GM10248 (cell line): ENCODE measurements at regions not wholly inside any gene's neighbourhood (a gene's known extent, or its start where the extent isn't known, plus 50 kb on each side); places are given as distances from the start of the nearest gene placed in this dataset.
A peak's percentile ranks its signal among the peaks of the same experiment; 100 is the strongest.

Experiments used
- CTCF ChIA-PET: fragments of 300-600 bp; sonication (Branson Sonifier 250); formaldehyde crosslinking; extraction: SDS; loops from one replicate; lab custom pipeline; 2021; ENCODE audit warnings: antibody characterized with exemption; lab: Yijun Ruan, JAX
- POLR2A ChIA-PET: fragments of 350-650 bp; sonication (Branson Sonifier 250); formaldehyde crosslinking; extraction: SDS; loops from one replicate; lab custom pipeline; 2020; ENCODE audit warnings: antibody characterized with exemption; lab: Yijun Ruan, JAX
- DNase-seq: peaks from one replicate; pipeline ENCODE4 v3.0.0; 2012; ENCODE audit errors: extremely low spot score
- CTCF ChIP-seq: IDR thresholded peaks from 2 replicates; pipeline ENCODE4 v1.5.1; 2012; ENCODE audit warnings: mild to moderate bottlenecking, low read depth; ENCODE audit errors: extremely low read depth, missing control alignments, control extremely low read depth

GRCh38 chr16:62700426-62701294, 664.4 kb upstream of the CDH8 start:
- POLR2A ChIA-PET, result no interaction called here
- no peak for DNase-seq
- CTCF ChIA-PET, result interaction anchor here (1.7 kb wide), 1 partner anchor 9 kb away, joined by 4 read pairs; no protein-coding TSS in a partner anchor

GRCh38 chr16:62692685-62693084, 656.4 kb upstream of the CDH8 start:
- DNase-seq, result peak; percentile 9
- no peak for TF ChIP-seq CTCF
- ChIA-PET CTCF (interaction anchor here (1.0 kb wide), 1 partner anchor 9 kb away, joined by 4 read pairs; no protein-coding TSS in a partner anchor), POLR2A (no interaction called here)

More at GRCh38 chr16:62700426-62701294, 664.4 kb upstream of the CDH8 start:
- TF ChIP-seq CTCF, result no peak

GRCh38 chr16:62681819-62682218, 645.6 kb upstream of the CDH8 start:
- no peak for TF ChIP-seq CTCF
- ChIA-PET CTCF (no interaction called here), POLR2A (no interaction called here)

GRCh38 chr16:62678796-62679195, 642.6 kb upstream of the CDH8 start:
- TF ChIP-seq CTCF, result no peak
- ChIA-PET POLR2A (no interaction called here), CTCF (no interaction called here)
- DNase-seq, result no peak

More at GRCh38 chr16:62681819-62682218, 645.6 kb upstream of the CDH8 start:
- no peak for DNase-seq

GRCh38 chr16:62676306-62676705, 640.1 kb upstream of the CDH8 start:
- ChIA-PET POLR2A (no interaction called here), CTCF (interaction anchor here (0.9 kb wide), 1 partner anchor 30 kb away, joined by 3 read pairs; no protein-coding TSS in a partner anchor)
- DNase-seq, result no peak
- TF ChIP-seq CTCF, result no peak

- no peak for DNase-seq
- no peak for TF ChIP-seq CTCF
- ChIA-PET CTCF (no interaction called here), POLR2A (no interaction called here)
Measured at GRCh38 chr16:62665269-62665668, 629.0 kb upstream of the CDH8 start.
